ENCODE measurements at regions not wholly inside any gene's neighbourhood (a gene's known extent, or its start where the extent isn't known, plus 50 kb on each side); places are given as distances from the start of the nearest gene placed in this dataset.

- H3K4me3 ChIP-seq (ENCODE audit: low read depth in 2 of 2, low read length in 2 of 2): no peak overlapping the region
- DNase-seq (ENCODE audit: low read depth, low spot score): no peak
- no peak for ATAC-seq
- ChIA-PET POLR2A (no interaction called here), CTCF (interaction anchor here (0.6 kb wide), 1 partner anchor 348 kb away, joined by 3 read pairs; no protein-coding TSS in a partner anchor)
- H3K36me3 ChIP-seq (ENCODE audit: control insufficient read depth, insufficient read depth, low read length): no peaks in the 10 kb centered on the region
- in situ Hi-C loops (cut with HindIII; ENCODE audit: low pct_unique_long_range_greater_than_20kb, low sequenced_read_pairs): no loop called here
- no peak for TF ChIP-seq CTCF (IDR thresholded peaks at IDR 0.05)
- no peak for TF ChIP-seq POLR2AphosphoS5 (IDR thresholded peaks at IDR 0.05; ENCODE audit: low read depth, low read length)
- no peak for TF ChIP-seq SIN3A (IDR thresholded peaks at IDR 0.05; ENCODE audit: borderline replicate concordance, insufficient read depth, low read depth, low read length)
- TF ChIP-seq REST (IDR thresholded peaks at IDR 0.05; ENCODE audit: insufficient read depth in 1 of 2, low read depth in 2 of 2, low read length in 1 of 2): no peak
- no peak for TF ChIP-seq TCF7L2 (IDR thresholded peaks at IDR 0.05; ENCODE audit: low read depth, low read length)
- no peak overlapping the region for H3K27ac ChIP-seq (ENCODE audit: low read length)
- no peaks in the 10 kb centered on the region for H3K27me3 ChIP-seq (ENCODE audit: control insufficient read depth, insufficient read depth, low read length)
- no peaks in the 10 kb centered on the region for H3K9me3 ChIP-seq (ENCODE audit: control insufficient read depth, insufficient read depth, low read depth, low read length)
- no peaks in the 10 kb centered on the region for H3K4me1 ChIP-seq (ENCODE audit: control insufficient read depth, insufficient read depth, low read length)
- intact Hi-C loops (cut with micrococcal nuclease; ENCODE audit: unreplicated experiment): no loop called here
- no TSS peak for BruUV-seq (replicated peaks)
Measured at GRCh38 chr4:145271194-145271593, 90.8 kb upstream of the OTUD4 start.

- in situ Hi-C loops (cut with HindIII; ENCODE audit: low pct_unique_long_range_greater_than_20kb, low sequenced_read_pairs) (no loop called here), intact Hi-C loops (cut with micrococcal nuclease; ENCODE audit: unreplicated experiment) (no loop called here)
- Histone ChIP-seq H3K9me3 (ENCODE audit: control insufficient read depth, insufficient read depth, low read depth, low read length) (no peaks in the 10 kb centered on the region), H3K27me3 (ENCODE audit: control insufficient read depth, insufficient read depth, low read length) (no peaks in the 10 kb centered on the region), H3K36me3 (ENCODE audit: control insufficient read depth, insufficient read depth, low read length) (no peaks in the 10 kb centered on the region), H3K4me3 (ENCODE audit: low read depth in 2 of 2, low read length in 2 of 2) (no peak overlapping the region), H3K27ac (ENCODE audit: low read length) (no peak overlapping the region), H3K4me1 (ENCODE audit: control insufficient read depth, insufficient read depth, low read length) (no peaks in the 10 kb centered on the region)
- POLR2A ChIA-PET: no interaction called here
- no TSS peak for BruUV-seq (replicated peaks)
- TF ChIP-seq TCF7L2 (IDR thresholded peaks at IDR 0.05; ENCODE audit: low read depth, low read length): no peak
- no peak for TF ChIP-seq REST (IDR thresholded peaks at IDR 0.05; ENCODE audit: insufficient read depth in 1 of 2, low read depth in 2 of 2, low read length in 1 of 2)
- TF ChIP-seq CTCF (IDR thresholded peaks at IDR 0.05): no peak
- no peak for TF ChIP-seq SIN3A (IDR thresholded peaks at IDR 0.05; ENCODE audit: borderline replicate concordance, insufficient read depth, low read depth, low read length)
- no peak for TF ChIP-seq POLR2AphosphoS5 (IDR thresholded peaks at IDR 0.05; ENCODE audit: low read depth, low read length)
- no peak for DNase-seq (ENCODE audit: low read depth, low spot score)
- ATAC-seq: no peak
- CTCF ChIA-PET: no interaction called here
Measured at GRCh38 chr4:145266881-145267280, 86.5 kb upstream of the OTUD4 start.

All from Panc1 (cell line).